ENCODE measurements at regions not wholly inside any gene's neighbourhood (a gene's known extent, or its start where the extent isn't known, plus 50 kb on each side); places are given as distances from the start of the nearest gene placed in this dataset.
"Not testable (repeated sequence)": the region's sequence is repeated elsewhere in the genome, so short reads cannot be mapped to it uniquely, and the experiment has no call there.

- no peak for DNase-seq
Observed at GRCh38 chr14:48382961-48383360, 707.6 kb upstream of the MDGA2 start.

- no peak for DNase-seq
Observed at GRCh38 chr14:48378541-48378940, 703.1 kb upstream of the MDGA2 start.

GRCh38 chr14:48373981-48374380 is 698.6 kb upstream of the MDGA2 start:
- DNase-seq = no peak

GRCh38 chr14:48350971-48351370 is 675.6 kb upstream of the MDGA2 start:
- DNase-seq = no peak

- no peak for DNase-seq
Observed at GRCh38 chr14:48349689-48350088, 674.3 kb upstream of the MDGA2 start.

- DNase-seq = no peak
Observed at GRCh38 chr14:48341069-48341468, 665.7 kb upstream of the MDGA2 start.

GRCh38 chr14:48333221-48333920 is 658.0 kb upstream of the MDGA2 start:
- no peak for DNase-seq

GRCh38 chr14:48331421-48331820 is 656.0 kb upstream of the MDGA2 start:
- DNase-seq = no peak

GRCh38 chr14:48325486-48325885 is 650.1 kb upstream of the MDGA2 start:
- DNase-seq = no peak

GRCh38 chr14:48323665-48324064 is 648.3 kb upstream of the MDGA2 start:
- no peak for DNase-seq

- DNase-seq = no peak
Observed at GRCh38 chr14:48319823-48320222, 644.4 kb upstream of the MDGA2 start.

- DNase-seq = no peak
Observed at GRCh38 chr14:48304729-48305128, 629.3 kb upstream of the MDGA2 start.

- DNase-seq = no peak
Observed at GRCh38 chr14:48289701-48290100, 614.3 kb upstream of the MDGA2 start.

- DNase-seq = not testable (repeated sequence)
Observed at GRCh38 chr14:48285217-48285616, 609.8 kb upstream of the MDGA2 start.

GRCh38 chr14:48275301-48275700 is 599.9 kb upstream of the MDGA2 start:
- no peak for DNase-seq

- no peak for DNase-seq
Observed at GRCh38 chr14:48274826-48275225, 599.4 kb upstream of the MDGA2 start.

- DNase-seq = not testable (repeated sequence)
Observed at GRCh38 chr14:48267926-48268325, 592.5 kb upstream of the MDGA2 start.

- not testable (repeated sequence) for DNase-seq
Observed at GRCh38 chr14:48266201-48266600, 590.8 kb upstream of the MDGA2 start.

GRCh38 chr14:48261436-48261835 is 586.0 kb upstream of the MDGA2 start:
- no peak for DNase-seq

- DNase-seq = not testable (repeated sequence)
Observed at GRCh38 chr14:48260394-48261295, 585.2 kb upstream of the MDGA2 start.

- DNase-seq = not testable (repeated sequence)
Observed at GRCh38 chr14:48259876-48260275, 584.5 kb upstream of the MDGA2 start.

GRCh38 chr14:48259232-48259631 is 583.8 kb upstream of the MDGA2 start:
- DNase-seq = not testable (repeated sequence)

- not testable (repeated sequence) for DNase-seq
Observed at GRCh38 chr14:48258703-48259102, 583.3 kb upstream of the MDGA2 start.

GRCh38 chr14:48253020-48253419 is 577.6 kb upstream of the MDGA2 start:
- DNase-seq = no peak
